GM20000 (cell line): ENCODE measurements at regions not wholly inside any gene's neighbourhood (a gene's known extent, or its start where the extent isn't known, plus 50 kb on each side); places are given as distances from the start of the nearest gene placed in this dataset.
"Not testable (repeated sequence)": the region's sequence is repeated elsewhere in the genome, so short reads cannot be mapped to it uniquely, and the experiment has no call there.

Experiments used
- DNase-seq: peaks from one replicate; pipeline ENCODE4 v3.0.0; 2012; ENCODE audit warnings: low spot score
- TF ChIP-seq, protein P1 (sequence below): IDR thresholded peaks from 2 replicates; pipeline ENCODE4 v1.5.1; 2012; ENCODE audit warnings: mild to moderate bottlenecking, control low read depth; ENCODE audit errors: extremely low read depth, missing control alignments

DNA sequence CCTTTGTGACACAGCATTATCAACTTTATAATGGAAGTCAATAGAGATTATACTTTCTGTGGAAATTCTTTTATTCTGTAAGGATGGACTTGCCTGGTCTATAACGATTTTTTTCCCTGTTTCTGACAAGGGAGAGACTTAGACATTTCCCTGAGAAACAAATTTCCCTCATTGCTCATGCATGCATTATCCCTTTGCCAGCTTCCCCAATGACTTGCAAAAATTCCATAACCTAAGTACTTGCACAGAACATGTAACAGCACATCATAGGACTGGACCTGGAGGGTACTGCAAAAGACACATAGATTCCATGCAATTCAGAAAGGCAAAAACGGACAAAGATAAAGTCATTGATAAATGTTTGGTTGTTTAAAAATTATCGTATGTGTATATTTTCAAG lies 166.7 kb downstream of the FHIP1A start:
- TF ChIP-seq, protein P1, sequence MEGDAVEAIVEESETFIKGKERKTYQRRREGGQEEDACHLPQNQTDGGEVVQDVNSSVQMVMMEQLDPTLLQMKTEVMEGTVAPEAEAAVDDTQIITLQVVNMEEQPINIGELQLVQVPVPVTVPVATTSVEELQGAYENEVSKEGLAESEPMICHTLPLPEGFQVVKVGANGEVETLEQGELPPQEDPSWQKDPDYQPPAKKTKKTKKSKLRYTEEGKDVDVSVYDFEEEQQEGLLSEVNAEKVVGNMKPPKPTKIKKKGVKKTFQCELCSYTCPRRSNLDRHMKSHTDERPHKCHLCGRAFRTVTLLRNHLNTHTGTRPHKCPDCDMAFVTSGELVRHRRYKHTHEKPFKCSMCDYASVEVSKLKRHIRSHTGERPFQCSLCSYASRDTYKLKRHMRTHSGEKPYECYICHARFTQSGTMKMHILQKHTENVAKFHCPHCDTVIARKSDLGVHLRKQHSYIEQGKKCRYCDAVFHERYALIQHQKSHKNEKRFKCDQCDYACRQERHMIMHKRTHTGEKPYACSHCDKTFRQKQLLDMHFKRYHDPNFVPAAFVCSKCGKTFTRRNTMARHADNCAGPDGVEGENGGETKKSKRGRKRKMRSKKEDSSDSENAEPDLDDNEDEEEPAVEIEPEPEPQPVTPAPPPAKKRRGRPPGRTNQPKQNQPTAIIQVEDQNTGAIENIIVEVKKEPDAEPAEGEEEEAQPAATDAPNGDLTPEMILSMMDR, result no peak
- DNase-seq, result no peak

DNA sequence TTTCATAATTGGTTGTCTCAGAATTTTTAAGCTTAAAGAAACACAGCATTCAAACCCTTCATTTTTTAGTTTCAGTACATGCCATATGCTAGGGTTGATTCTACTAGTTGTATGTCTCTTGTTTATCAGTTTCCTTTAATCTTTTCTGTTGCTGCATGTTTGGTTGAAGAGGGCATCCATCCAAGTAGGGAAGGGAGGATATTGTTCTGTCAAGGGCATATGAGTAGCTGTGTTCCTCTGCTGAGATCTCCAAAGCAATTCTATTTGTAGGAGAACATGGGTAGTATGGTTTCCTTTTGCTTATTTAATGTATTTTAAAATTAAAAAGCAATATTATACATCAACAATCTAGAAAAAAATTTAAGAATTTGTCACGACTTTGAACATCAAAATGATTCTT lies 167.7 kb downstream of the FHIP1A start:
- DNase-seq, result no peak
- TF ChIP-seq, protein P1, result no peak

DNA sequence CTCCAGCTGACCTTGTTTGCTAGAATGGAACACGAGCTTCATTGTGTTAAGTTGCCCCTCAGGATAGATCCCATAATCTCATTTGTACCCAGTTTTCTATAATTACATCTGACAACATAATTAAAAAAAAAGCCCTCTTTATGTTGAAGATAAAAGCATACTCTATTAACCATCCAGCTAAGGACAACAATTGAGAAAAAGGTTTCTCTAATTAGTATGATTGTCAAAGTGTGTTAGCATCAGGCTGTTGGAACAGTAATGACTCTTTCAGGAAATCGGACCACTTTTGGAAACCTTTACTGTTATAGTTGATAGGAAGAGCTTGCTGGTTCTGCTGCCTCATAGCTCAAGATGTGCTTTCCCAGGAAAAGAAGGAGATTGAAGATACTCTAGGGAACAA lies 172.6 kb downstream of the FHIP1A start:
- TF ChIP-seq, protein P1, result no peak
- no peak for DNase-seq

GRCh38 chr4:151582098-151582497 lies 173.1 kb downstream of the FHIP1A start:
- DNase-seq, result no peak
- TF ChIP-seq, protein P1, result no peak

- TF ChIP-seq, protein P1, result no peak
- no peak for DNase-seq
Measured at GRCh38 chr4:151583157-151583914, 174.4 kb downstream of the FHIP1A start.

- TF ChIP-seq, protein P1, result no peak
- DNase-seq, result no peak
Measured at GRCh38 chr4:151584101-151584500, 175.1 kb downstream of the FHIP1A start.

GRCh38 chr4:151595629-151596028 lies 165.2 kb downstream of the GATB start:
- DNase-seq, result not testable (repeated sequence)

GRCh38 chr4:151597691-151598090 lies 163.1 kb downstream of the GATB start:
- not testable (repeated sequence) for DNase-seq

DNA sequence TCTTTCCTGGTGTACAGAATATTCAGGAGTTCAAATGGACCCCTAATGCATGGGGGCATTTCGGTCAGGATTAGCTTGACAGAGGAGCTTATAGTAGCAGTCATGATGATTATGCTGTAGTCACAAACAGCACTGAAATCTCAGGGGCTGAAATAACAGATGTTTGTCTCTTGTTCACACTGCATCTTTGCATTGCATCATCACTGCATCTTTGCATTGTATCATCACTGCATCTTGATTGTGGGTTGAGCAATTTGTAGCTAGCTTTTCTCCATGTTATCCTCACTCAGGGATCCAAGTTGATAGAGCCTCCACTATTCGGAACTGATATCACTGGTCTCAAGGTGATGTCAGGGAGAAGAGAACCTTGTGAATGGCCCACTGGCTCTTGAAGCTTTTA lies 160.9 kb downstream of the GATB start:
- no peak for DNase-seq
- TF ChIP-seq, protein P1, result no peak
